ENCODE measurements at regions not wholly inside any gene's neighbourhood (a gene's known extent, or its start where the extent isn't known, plus 50 kb on each side); places are given as distances from the start of the nearest gene placed in this dataset.
"Not testable (repeated sequence)": the region's sequence is repeated elsewhere in the genome, so short reads cannot be mapped to it uniquely, and the experiment has no call there.

DNA sequence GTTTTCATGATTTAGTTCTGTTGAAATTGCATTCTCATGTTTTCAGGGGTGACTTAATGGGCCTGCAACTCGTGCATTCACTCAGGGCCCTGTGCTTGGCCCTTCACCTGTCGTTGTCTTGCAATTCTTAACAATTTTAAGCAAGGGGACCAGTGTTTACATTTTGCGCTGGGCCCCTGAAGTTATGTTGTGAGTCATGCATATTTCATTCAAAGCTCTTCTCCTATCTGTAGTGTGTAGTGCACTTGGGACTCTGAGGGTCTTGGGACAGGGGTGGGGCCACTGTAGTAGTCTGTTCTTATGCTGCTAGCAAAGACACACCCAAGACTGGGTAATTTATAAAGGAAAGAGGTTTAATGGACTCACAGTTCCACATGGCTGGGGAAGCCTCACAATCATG is 211.2 kb upstream of the RXFP2 start:
- Mint-ChIP-seq H3K36me3 (no peaks in the 10 kb centered on the region), H3K27ac (no peak overlapping the region), H3K4me1 (no peaks in the 10 kb centered on the region), H3K9me3 (no peaks in the 10 kb centered on the region), H3K27me3 (peaks cover 3% of the 10 kb centered on the region), H3K4me3 (no peak overlapping the region)

GRCh38 chr13:31528758-31529157 is 210.6 kb upstream of the RXFP2 start:
- no peaks in the 10 kb centered on the region for H3K9me3 Mint-ChIP-seq
- H3K27ac Mint-ChIP-seq: no peak overlapping the region
- H3K27me3 Mint-ChIP-seq: peaks cover 3% of the 10 kb centered on the region
- H3K4me3 Mint-ChIP-seq: no peak overlapping the region
- H3K4me1 Mint-ChIP-seq: no peaks in the 10 kb centered on the region
- no peaks in the 10 kb centered on the region for H3K36me3 Mint-ChIP-seq

DNA sequence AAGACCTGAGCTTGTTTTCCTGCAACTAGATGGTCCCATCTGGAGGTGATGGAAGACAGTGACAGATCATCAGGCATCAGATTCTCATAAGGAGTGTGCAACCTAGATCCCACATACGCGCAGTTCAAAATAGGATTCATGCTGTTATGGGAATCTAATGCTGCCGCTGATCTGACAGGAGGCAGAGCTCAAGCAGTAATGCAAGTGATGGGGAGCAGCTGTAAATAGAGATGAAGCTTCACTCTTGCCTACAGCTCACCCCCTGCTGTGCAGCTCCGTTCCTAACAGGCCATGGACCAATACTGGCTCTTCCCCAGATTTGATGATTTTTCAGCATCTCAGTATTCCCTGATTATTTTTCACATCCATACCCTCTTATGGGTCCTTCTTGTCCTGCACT is 208.4 kb upstream of the RXFP2 start:
- H3K4me3 Mint-ChIP-seq: no peak overlapping the region
- H3K27me3 Mint-ChIP-seq: peaks cover 3% of the 10 kb centered on the region
- H3K27ac Mint-ChIP-seq: no peak overlapping the region
- H3K36me3 Mint-ChIP-seq: no peaks in the 10 kb centered on the region
- no peaks in the 10 kb centered on the region for H3K9me3 Mint-ChIP-seq
- no peaks in the 10 kb centered on the region for H3K4me1 Mint-ChIP-seq

DNA sequence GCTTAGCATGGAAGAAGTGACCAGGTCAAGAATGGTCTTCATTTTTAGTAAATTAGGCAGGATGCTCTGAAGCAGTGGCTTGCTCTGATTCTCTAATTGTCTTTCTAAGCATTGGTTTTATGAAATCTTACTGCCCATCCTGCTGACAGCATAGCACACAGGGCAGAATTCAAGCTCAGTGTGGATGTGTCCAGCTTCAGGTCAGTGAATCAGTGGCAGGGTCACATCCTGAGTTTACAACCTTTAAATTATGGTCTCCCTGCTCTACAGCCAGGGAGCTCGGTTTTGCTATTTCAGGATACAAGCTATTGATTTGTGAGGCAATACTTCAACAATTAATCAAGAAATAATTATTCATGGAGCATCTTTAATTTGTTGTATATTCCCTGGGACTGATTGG is 202.3 kb upstream of the RXFP2 start:
- no peaks in the 10 kb centered on the region for H3K4me1 Mint-ChIP-seq
- H3K36me3 Mint-ChIP-seq: no peaks in the 10 kb centered on the region
- no peak overlapping the region for H3K4me3 Mint-ChIP-seq
- H3K27ac Mint-ChIP-seq: no peak overlapping the region
- peaks cover 6% of the 10 kb centered on the region for H3K27me3 Mint-ChIP-seq
- no peaks in the 10 kb centered on the region for H3K9me3 Mint-ChIP-seq

GRCh38 chr13:31538067-31539042 is 201.0 kb upstream of the RXFP2 start:
- Mint-ChIP-seq H3K4me1 (no peaks in the 10 kb centered on the region), H3K36me3 (no peaks in the 10 kb centered on the region), H3K27ac (no peak overlapping the region), H3K27me3 (peaks cover 6% of the 10 kb centered on the region), H3K9me3 (no peaks in the 10 kb centered on the region), H3K4me3 (no peak overlapping the region)

DNA sequence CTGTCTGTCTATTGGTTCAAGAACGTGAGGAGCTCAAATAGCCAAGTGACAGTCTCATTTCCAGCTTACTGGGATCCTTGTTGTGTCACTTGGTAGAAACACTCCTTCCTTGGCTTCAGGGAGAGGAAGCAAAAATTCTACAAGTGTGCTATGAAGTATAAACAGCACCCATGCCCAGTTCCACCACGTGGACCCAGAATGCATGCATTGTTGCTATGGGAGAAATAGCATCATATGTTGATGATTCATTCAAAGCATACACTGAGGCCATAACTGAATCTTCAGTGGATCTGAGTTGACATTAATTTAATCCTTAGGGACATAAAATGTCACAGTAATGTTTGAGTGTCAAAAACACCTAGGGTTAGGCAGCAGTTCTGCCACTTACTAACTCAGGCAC is 199.0 kb upstream of the RXFP2 start:
- H3K4me1 Mint-ChIP-seq: no peaks in the 10 kb centered on the region
- no peaks in the 10 kb centered on the region for H3K9me3 Mint-ChIP-seq
- H3K4me3 Mint-ChIP-seq: no peak overlapping the region
- H3K36me3 Mint-ChIP-seq: no peaks in the 10 kb centered on the region
- H3K27me3 Mint-ChIP-seq: peaks cover 6% of the 10 kb centered on the region
- no peak overlapping the region for H3K27ac Mint-ChIP-seq

- H3K9me3 Mint-ChIP-seq: no peaks in the 10 kb centered on the region
- H3K27ac Mint-ChIP-seq: no peak overlapping the region
- H3K27me3 Mint-ChIP-seq: peaks cover 5% of the 10 kb centered on the region
- H3K4me3 Mint-ChIP-seq: no peak overlapping the region
- H3K4me1 Mint-ChIP-seq: no peaks in the 10 kb centered on the region
- H3K36me3 Mint-ChIP-seq: no peaks in the 10 kb centered on the region
Observed at GRCh38 chr13:31543190-31543589, 196.1 kb upstream of the RXFP2 start.

GRCh38 chr13:31545616-31546015 is 193.7 kb upstream of the RXFP2 start:
- H3K36me3 Mint-ChIP-seq: no peaks in the 10 kb centered on the region
- no peak overlapping the region for H3K4me3 Mint-ChIP-seq
- peaks cover 6% of the 10 kb centered on the region for H3K9me3 Mint-ChIP-seq
- no peaks in the 10 kb centered on the region for H3K27me3 Mint-ChIP-seq
- no peak overlapping the region for H3K27ac Mint-ChIP-seq
- H3K4me1 Mint-ChIP-seq: no peaks in the 10 kb centered on the region

DNA sequence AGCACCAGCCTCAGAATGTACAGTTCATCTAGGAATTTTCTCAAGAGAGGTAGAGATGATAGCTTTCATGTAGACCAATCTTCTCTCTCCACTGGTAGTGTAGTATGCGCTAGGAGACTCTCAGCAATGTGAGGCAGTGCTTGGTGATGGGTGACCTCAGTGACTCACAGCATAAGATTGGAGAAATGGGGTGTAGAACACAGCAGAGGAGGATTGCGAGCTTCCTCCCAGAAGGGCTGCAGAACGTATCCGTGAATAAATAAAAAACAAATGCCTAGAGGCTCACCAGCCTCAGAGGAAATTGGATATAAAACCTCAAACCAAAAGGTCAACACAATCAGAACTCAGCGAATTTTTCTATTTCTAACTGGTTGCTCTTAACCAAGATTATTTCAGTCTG is 182.9 kb upstream of the RXFP2 start:
- Mint-ChIP-seq H3K27me3 (peaks cover 2% of the 10 kb centered on the region), H3K27ac (no peak overlapping the region), H3K4me1 (no peaks in the 10 kb centered on the region), H3K9me3 (peaks cover 7% of the 10 kb centered on the region), H3K36me3 (no peaks in the 10 kb centered on the region), H3K4me3 (no peak overlapping the region)

- H3K9me3 Mint-ChIP-seq, H3K27me3 Mint-ChIP-seq, H3K4me3 Mint-ChIP-seq, H3K36me3 Mint-ChIP-seq, H3K27ac Mint-ChIP-seq, H3K4me1 Mint-ChIP-seq: not testable (repeated sequence)
Observed at GRCh38 chr13:31584221-31584620, 155.1 kb upstream of the RXFP2 start.

DNA sequence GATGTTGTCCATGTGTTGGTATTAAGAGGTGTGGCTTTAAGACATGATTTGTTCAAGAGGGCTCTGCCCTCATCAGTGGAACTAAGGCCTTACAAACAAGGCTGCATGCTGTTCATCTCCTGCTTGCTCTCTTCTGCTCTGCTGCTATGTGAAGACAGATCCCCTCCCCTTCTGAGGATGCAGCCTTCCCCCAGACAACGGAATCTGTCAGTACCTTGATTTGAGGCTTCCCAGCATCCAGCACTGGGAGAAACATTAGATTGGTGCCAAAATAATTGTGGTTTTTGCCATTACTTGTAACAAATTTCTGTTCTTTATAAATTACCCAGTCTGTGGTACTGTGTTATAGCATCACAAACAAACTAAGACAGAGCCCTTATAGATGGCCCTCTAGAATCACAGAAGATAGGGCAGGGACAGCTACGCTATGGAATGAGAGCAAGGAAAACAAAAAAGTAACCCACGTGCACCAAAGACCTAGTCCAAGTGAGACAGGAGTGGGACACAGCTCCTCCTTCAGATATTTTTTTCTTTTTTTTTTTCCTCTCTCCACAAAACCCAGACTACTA is 151.5 kb upstream of the RXFP2 start:
- Mint-ChIP-seq H3K27me3 (peaks cover 8% of the 10 kb centered on the region), H3K4me3 (no peak overlapping the region), H3K36me3 (no peaks in the 10 kb centered on the region), H3K27ac (peak overlapping the region; percentile 4), H3K9me3 (peaks cover 6% of the 10 kb centered on the region), H3K4me1 (no peaks in the 10 kb centered on the region)

DNA sequence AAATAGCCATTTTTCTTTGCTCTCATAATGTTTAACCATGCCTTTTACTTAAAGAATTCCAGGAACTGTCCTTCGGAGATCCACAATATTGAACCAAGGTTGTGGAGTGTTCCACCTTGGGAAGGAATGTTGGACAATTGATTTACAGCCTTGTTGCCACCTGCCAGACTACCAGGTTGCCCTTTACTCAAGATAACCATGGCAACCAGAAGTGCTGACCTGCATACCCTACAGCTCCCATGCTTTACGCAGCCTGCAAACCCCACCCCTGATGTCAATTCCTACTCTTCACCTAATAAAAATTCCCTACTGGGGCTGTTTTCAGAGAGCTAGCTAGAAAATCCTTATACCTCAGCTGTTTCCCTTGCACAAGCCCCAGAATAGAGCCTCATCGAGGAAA is 151.0 kb upstream of the RXFP2 start:
- peaks cover 6% of the 10 kb centered on the region for H3K9me3 Mint-ChIP-seq
- no peak overlapping the region for H3K4me3 Mint-ChIP-seq

GRCh38 chr13:31588893-31589292 is 150.4 kb upstream of the RXFP2 start:
- Mint-ChIP-seq H3K4me3 (no peak overlapping the region), H3K4me1 (no peaks in the 10 kb centered on the region), H3K9me3 (peaks cover 12% of the 10 kb centered on the region), H3K27me3 (peaks cover 8% of the 10 kb centered on the region), H3K27ac (no peak overlapping the region), H3K36me3 (no peaks in the 10 kb centered on the region)

More for the DNA sequence above, 151.0 kb upstream of the RXFP2 start:
- Mint-ChIP-seq H3K36me3 (no peaks in the 10 kb centered on the region), H3K4me1 (no peaks in the 10 kb centered on the region), H3K27ac (peak overlapping the region; percentile 4), H3K27me3 (peaks cover 8% of the 10 kb centered on the region)

GRCh38 chr13:31591642-31592233 is 147.6 kb upstream of the RXFP2 start:
- no peak overlapping the region for H3K4me3 Mint-ChIP-seq
- H3K27ac Mint-ChIP-seq: no peak overlapping the region
- peaks cover 6% of the 10 kb centered on the region for H3K9me3 Mint-ChIP-seq
- H3K27me3 Mint-ChIP-seq: peaks cover 8% of the 10 kb centered on the region
- no peaks in the 10 kb centered on the region for H3K4me1 Mint-ChIP-seq
- H3K36me3 Mint-ChIP-seq: no peaks in the 10 kb centered on the region

DNA sequence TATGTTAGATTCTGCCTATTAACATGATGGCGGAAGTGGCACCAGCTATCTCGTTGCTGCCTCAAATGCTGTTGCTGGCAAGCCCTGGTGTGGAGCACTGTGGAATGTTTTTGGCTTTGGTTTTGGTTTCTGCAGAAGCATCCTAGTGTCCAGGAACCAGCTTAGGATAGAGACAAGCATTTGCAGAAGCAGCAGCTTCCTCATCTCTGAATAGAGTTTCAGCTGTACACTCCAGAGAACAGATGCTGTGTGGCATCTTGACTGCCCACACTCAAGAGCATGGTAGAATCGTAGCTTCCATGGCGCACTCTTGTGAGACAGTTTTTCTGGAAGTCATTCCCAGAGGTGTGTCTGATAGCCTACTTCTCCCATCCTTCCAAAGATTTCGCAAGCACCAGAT is 145.3 kb upstream of the RXFP2 start:
- no peak overlapping the region for H3K27ac Mint-ChIP-seq
- peaks cover 2% of the 10 kb centered on the region for H3K27me3 Mint-ChIP-seq
- H3K4me3 Mint-ChIP-seq: no peak overlapping the region
- H3K9me3 Mint-ChIP-seq: peaks cover 6% of the 10 kb centered on the region
- H3K36me3 Mint-ChIP-seq: no peaks in the 10 kb centered on the region
- no peaks in the 10 kb centered on the region for H3K4me1 Mint-ChIP-seq

DNA sequence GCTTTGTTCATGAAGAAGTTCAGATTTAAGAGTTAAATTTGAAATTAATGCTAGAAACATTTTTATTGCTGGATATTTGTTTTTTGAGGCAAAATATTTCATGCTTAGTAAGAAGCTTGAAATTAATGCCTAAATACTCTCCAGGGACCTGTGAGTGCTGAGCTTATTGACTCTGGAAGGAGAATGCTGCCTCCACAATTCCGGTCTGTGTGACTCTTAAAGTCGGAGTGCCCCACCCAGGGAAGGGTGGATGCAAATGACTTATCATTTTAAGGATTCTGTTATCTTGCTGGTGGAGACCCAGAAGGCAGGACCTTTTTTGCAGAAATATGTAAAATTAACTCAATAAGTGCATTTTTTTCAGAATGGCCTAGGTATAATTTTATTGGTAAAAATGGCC is 143.8 kb upstream of the RXFP2 start:
- Mint-ChIP-seq H3K36me3 (no peaks in the 10 kb centered on the region), H3K27me3 (peaks cover 2% of the 10 kb centered on the region), H3K9me3 (peaks cover 6% of the 10 kb centered on the region), H3K4me1 (no peaks in the 10 kb centered on the region), H3K4me3 (no peak overlapping the region), H3K27ac (no peak overlapping the region)
